HEK293 (cell line): ENCODE measurements at regions not wholly inside any gene's neighbourhood (a gene's known extent, or its start where the extent isn't known, plus 50 kb on each side); places are given as distances from the start of the nearest gene placed in this dataset.

ENCODE experiments used
- CTCF ChIP-seq: fragments of 450-650 bp; formaldehyde crosslinking; IDR thresholded peaks from 2 replicates; pipeline ENCODE4 v1.5.1; 2016; ENCODE audit warnings: missing biosample characterization, missing genetic modification characterization
- ZBTB1 ChIP-seq: fragments of 450-650 bp; formaldehyde crosslinking; IDR thresholded peaks from 2 replicates; pipeline ENCODE4 v1.5.1; 2016; ENCODE audit warnings: missing biosample characterization, missing genetic modification characterization
- ZNF837 ChIP-seq: fragments of 450-650 bp; formaldehyde crosslinking; IDR thresholded peaks from 2 replicates; pipeline ENCODE4 v1.5.1; 2016; ENCODE audit warnings: missing biosample characterization, missing genetic modification characterization

DNA sequence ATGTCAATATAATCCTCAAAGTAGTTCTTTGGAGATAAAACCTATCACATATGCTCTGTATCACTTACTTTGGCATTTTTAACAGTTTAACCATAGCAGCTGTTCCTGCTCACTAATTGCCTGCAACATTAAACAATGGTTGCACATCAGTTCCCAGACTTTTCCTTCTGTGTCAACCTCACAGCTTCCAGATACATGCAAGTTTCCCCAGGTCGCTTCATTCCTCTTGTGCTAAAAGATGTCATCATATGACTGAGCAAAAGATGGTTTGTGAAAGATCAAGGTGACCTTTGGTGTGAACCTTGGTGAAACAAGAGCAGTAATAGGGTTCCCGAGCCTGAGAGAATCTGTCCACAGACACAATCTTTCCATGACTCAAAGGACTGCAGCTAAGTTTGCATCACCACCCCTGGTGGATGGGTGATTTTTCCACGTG is 500.4 kb upstream of the PAPPA start:
- TF ChIP-seq ZBTB1 = no peak
- no peak for TF ChIP-seq CTCF
- no peak for TF ChIP-seq ZNF837 (tag by site-specific recombination)
